Tongue (tissue), 2 donors: ENCODE measurements at regions not wholly inside any gene's neighbourhood (a gene's known extent, or its start where the extent isn't known, plus 50 kb on each side); places are given as distances from the start of the nearest gene placed in this dataset. TPM values are rescaled to one million over a fixed set of nuclear protein-coding genes. Genes with fewer than 3 reads are reported as not detected.

Source experiments
- DNase-seq: peaks from one replicate; pipeline ENCODE4 v3.0.0-alpha.2; 2015
- small RNA-seq: library from RNA; depleted of rRNA; stranded (forward); fragments of <200 nt; gene quantifications from one replicate; pipeline ENCODE3, GENCODE V24; 2014; ENCODE audit warnings: low replicate concordance

- peak; percentile 66 for DNase-seq
Measured at GRCh38 chr1:76764638-76765454, 102.4 kb upstream of the ST6GALNAC5 start.

- no peak for DNase-seq
Measured at GRCh38 chr1:76766381-76766780, 100.9 kb upstream of the ST6GALNAC5 start.

- no peak for DNase-seq
Measured at GRCh38 chr1:76769911-76770310, 97.4 kb upstream of the ST6GALNAC5 start.

GRCh38 chr1:76770979-76771378 is 96.3 kb upstream of the ST6GALNAC5 start:
- DNase-seq = peak; percentile 77

GRCh38 chr1:76781447-76781846 is 85.8 kb upstream of the ST6GALNAC5 start:
- DNase-seq = no peak

GRCh38 chr1:76782809-76783208 is 84.5 kb upstream of the ST6GALNAC5 start:
- DNase-seq = no peak

- DNase-seq = no peak
Measured at GRCh38 chr1:76784502-76784901, 82.8 kb upstream of the ST6GALNAC5 start.

GRCh38 chr1:76786222-76786621 is 81.1 kb upstream of the ST6GALNAC5 start:
- DNase-seq = no peak

GRCh38 chr1:76793594-76793993 is 73.7 kb upstream of the ST6GALNAC5 start:
- no peak for DNase-seq

GRCh38 chr1:76799700-76800099 is 67.6 kb upstream of the ST6GALNAC5 start:
- no peak for DNase-seq

- DNase-seq = no peak
Measured at GRCh38 chr1:76802094-76802493, 65.2 kb upstream of the ST6GALNAC5 start.

- no peak for DNase-seq
Measured at GRCh38 chr1:76807543-76808260, 59.6 kb upstream of the ST6GALNAC5 start.

Small RNA genes lying in the stretch of these regions (small RNA-seq; reads per million reads assigned to genes)
- not detected for gene RNU6-161P
